H9 (cell line): ENCODE measurements at regions not wholly inside any gene's neighbourhood (a gene's known extent, or its start where the extent isn't known, plus 50 kb on each side); places are given as distances from the start of the nearest gene placed in this dataset.

Experiments
- DNase-seq: peaks from one replicate; pipeline ENCODE4 v3.0.0-alpha.2; 2017
- H2AFZ ChIP-seq: one replicate; pipeline ENCODE4 v1.6.1; 2013; ENCODE audit warnings: mild to moderate bottlenecking, low read length, control low read depth, moderate library complexity
- H2AK5ac ChIP-seq: 2 replicates; pipeline ENCODE4 v1.6.1; 2013; ENCODE audit warnings: low read length, control low read depth, mixed read lengths; ENCODE audit not compliant: insufficient read length
- H2BK120ac ChIP-seq: one replicate; pipeline ENCODE4 v1.6.1; 2013; ENCODE audit warnings: low read depth, mild to moderate bottlenecking, low read length, control low read depth, inconsistent platforms; ENCODE audit not compliant: poor library complexity, severe bottlenecking
- H2BK12ac ChIP-seq: 2 replicates; pipeline ENCODE4 v1.6.1; 2013; ENCODE audit warnings: low read length, control low read depth, mixed read lengths, low read depth; ENCODE audit not compliant: insufficient read length
- H2BK15ac ChIP-seq: 2 replicates; pipeline ENCODE4 v1.6.1; 2013; ENCODE audit warnings: low read depth, low read length, control low read depth
- H2BK20ac ChIP-seq: one replicate; pipeline ENCODE4 v1.6.1; 2013; ENCODE audit warnings: low read depth, mild to moderate bottlenecking, low read length, control low read depth, inconsistent platforms; ENCODE audit not compliant: poor library complexity, severe bottlenecking
- H2BK5ac ChIP-seq: 2 replicates; pipeline ENCODE4 v1.6.1; 2013; ENCODE audit warnings: low read length, control low read depth, mixed read lengths; ENCODE audit not compliant: insufficient read length
- H3K14ac ChIP-seq: 2 replicates; pipeline ENCODE4 v1.6.1; 2013; ENCODE audit warnings: low read length, control low read depth; ENCODE audit not compliant: insufficient read depth
- H3K18ac ChIP-seq: 2 replicates; pipeline ENCODE4 v1.6.1; 2013; ENCODE audit warnings: low read depth, mild to moderate bottlenecking, mixed read lengths, low read length, control low read depth; ENCODE audit not compliant: insufficient read length
- H3K23ac ChIP-seq: 2 replicates; pipeline ENCODE4 v1.6.1; 2013; ENCODE audit warnings: low read length, control low read depth, mixed read lengths, low read depth; ENCODE audit not compliant: insufficient read length
- H3K23me2 ChIP-seq: 2 replicates; pipeline ENCODE4 v1.6.1; 2013; ENCODE audit warnings: low read depth, mild to moderate bottlenecking, mixed read lengths, low read length, control low read depth; ENCODE audit not compliant: insufficient read length, poor library complexity, severe bottlenecking
- H3K27ac ChIP-seq: 2 replicates; pipeline ENCODE4 v1.5.1; 2013; ENCODE audit warnings: low read length, control low read depth, mixed read lengths, low read depth; ENCODE audit not compliant: insufficient read length
- H3K27me3 ChIP-seq: 2 replicates; pipeline ENCODE4 v1.6.1; 2013; ENCODE audit warnings: low read length, control low read depth, inconsistent platforms; ENCODE audit not compliant: insufficient read depth
- H3K4ac ChIP-seq: 2 replicates; pipeline ENCODE4 v1.6.1; 2013; ENCODE audit warnings: low read depth, mild to moderate bottlenecking, control low read depth, inconsistent platforms, low read length, moderate library complexity
- H3K4me1 ChIP-seq: 2 replicates; pipeline ENCODE4 v1.6.1; 2013; ENCODE audit warnings: low read length, control low read depth, inconsistent platforms; ENCODE audit not compliant: insufficient read depth
- H3K4me2 ChIP-seq: 2 replicates; pipeline ENCODE4 v1.6.1; 2013; ENCODE audit warnings: low read length, control low read depth, mixed read lengths; ENCODE audit not compliant: insufficient read length, insufficient read depth
- H3K56ac ChIP-seq: 2 replicates; pipeline ENCODE4 v1.6.1; 2013; ENCODE audit warnings: low read depth, mild to moderate bottlenecking, mixed read lengths, low read length, control low read depth; ENCODE audit not compliant: insufficient read length
- H3K79me1 ChIP-seq: 2 replicates; pipeline ENCODE4 v1.6.1; 2013; ENCODE audit warnings: low read depth, mild to moderate bottlenecking, moderate library complexity, low read length, control low read depth, inconsistent platforms; ENCODE audit not compliant: insufficient read depth, poor library complexity, severe bottlenecking
- H3K79me2 ChIP-seq: 2 replicates; pipeline ENCODE4 v1.6.1; 2013; ENCODE audit warnings: low read length, control low read depth, inconsistent platforms; ENCODE audit not compliant: insufficient read depth
- H3K9ac ChIP-seq: 2 replicates; pipeline ENCODE4 v1.6.1; 2013; ENCODE audit warnings: low read length, control low read depth, mixed read lengths; ENCODE audit not compliant: insufficient read length; ENCODE audit errors: extremely low read depth
- H3K9me3 ChIP-seq: one replicate; pipeline ENCODE4 v1.6.1; 2013; ENCODE audit warnings: low read depth, low read length, inconsistent platforms; ENCODE audit not compliant: control insufficient read depth
- H3T11ph ChIP-seq: one replicate; pipeline ENCODE4 v1.6.1; 2013; ENCODE audit warnings: mild to moderate bottlenecking, low read length, control low read depth, inconsistent platforms
- H4K20me1 ChIP-seq: one replicate; pipeline ENCODE4 v1.6.1; 2013; ENCODE audit not compliant: control insufficient read depth, insufficient read length, insufficient read depth
- H4K5ac ChIP-seq: 2 replicates; pipeline ENCODE4 v1.6.1; 2013; ENCODE audit warnings: low read depth, mild to moderate bottlenecking, mixed read lengths, low read length, control low read depth; ENCODE audit not compliant: insufficient read length
- H4K8ac ChIP-seq: replicated peaks from 2 replicates; pipeline ENCODE4 v1.6.1; 2013; ENCODE audit warnings: low read length, control low read depth, mixed read lengths, low read depth; ENCODE audit not compliant: insufficient read length
- H4K91ac ChIP-seq: 2 replicates; pipeline ENCODE4 v1.6.1; 2013; ENCODE audit warnings: low read depth, mild to moderate bottlenecking, moderate library complexity, mixed read lengths, low read length, control low read depth; ENCODE audit not compliant: insufficient read length
- H3K27ac Mint-ChIP-seq, 3 experiments: 2 replicates in 2 of 3; 3 replicates in 1 of 3; pipeline ENCODE4 v1.8.0; 2020 to 2021; ENCODE audit warnings: mixed read lengths in 3 of 3, mild to moderate bottlenecking in 1 of 3, moderate library complexity in 1 of 3
- H3K27me3 Mint-ChIP-seq: 2 replicates; pipeline ENCODE4 v1.8.0; 2021; ENCODE audit warnings: low read depth, mild to moderate bottlenecking, moderate library complexity, mixed read lengths
- H3K36me3 Mint-ChIP-seq, 3 experiments: 2 replicates in 2 of 3; 3 replicates in 1 of 3; pipeline ENCODE4 v1.8.0; 2020 to 2021; ENCODE audit warnings: low read depth in 3 of 3, mixed read lengths in 3 of 3; ENCODE audit not compliant: insufficient read depth in 1 of 3
- H3K4me1 Mint-ChIP-seq, 2 experiments: 2 replicates each; pipeline ENCODE4 v1.8.0; 2020; ENCODE audit warnings: mixed read lengths in 2 of 2
- H3K4me3 Mint-ChIP-seq, 2 experiments: 2 replicates in 1 of 2; 3 replicates in 1 of 2; pipeline ENCODE4 v1.8.0; 2020 to 2021; ENCODE audit warnings: mild to moderate bottlenecking in 2 of 2, mixed read lengths in 2 of 2, moderate library complexity in 1 of 2
- H3K9me3 Mint-ChIP-seq, 2 experiments: 2 replicates in 1 of 2; 3 replicates in 1 of 2; pipeline ENCODE4 v1.8.0; 2020; ENCODE audit warnings: mild to moderate bottlenecking in 2 of 2, mixed read lengths in 2 of 2, moderate library complexity in 1 of 2
- WGBS: extraction: QIAGEN DNeasy Blood & Tissue Kit; methylation state at CpG from one replicate; pipeline ENCODE4 v1.1.7; 2013; ENCODE audit warnings: missing lambda C conversion rate, low lambda C conversion rate, mixed read lengths; ENCODE audit not compliant: insufficient read length; ENCODE audit errors: extremely low coverage; 5-methylcytosine and 5-hydroxymethylcytosine counted together
- TF ChIP-seq, protein P1 (sequence below): fragments of 200-600 bp; sonication (generic); conservative IDR thresholded peaks from 3 replicates; pipeline ENCODE4 v1.8.0; 2021; ENCODE audit warnings: antibody characterized with exemption, mild to moderate bottlenecking

DNA sequence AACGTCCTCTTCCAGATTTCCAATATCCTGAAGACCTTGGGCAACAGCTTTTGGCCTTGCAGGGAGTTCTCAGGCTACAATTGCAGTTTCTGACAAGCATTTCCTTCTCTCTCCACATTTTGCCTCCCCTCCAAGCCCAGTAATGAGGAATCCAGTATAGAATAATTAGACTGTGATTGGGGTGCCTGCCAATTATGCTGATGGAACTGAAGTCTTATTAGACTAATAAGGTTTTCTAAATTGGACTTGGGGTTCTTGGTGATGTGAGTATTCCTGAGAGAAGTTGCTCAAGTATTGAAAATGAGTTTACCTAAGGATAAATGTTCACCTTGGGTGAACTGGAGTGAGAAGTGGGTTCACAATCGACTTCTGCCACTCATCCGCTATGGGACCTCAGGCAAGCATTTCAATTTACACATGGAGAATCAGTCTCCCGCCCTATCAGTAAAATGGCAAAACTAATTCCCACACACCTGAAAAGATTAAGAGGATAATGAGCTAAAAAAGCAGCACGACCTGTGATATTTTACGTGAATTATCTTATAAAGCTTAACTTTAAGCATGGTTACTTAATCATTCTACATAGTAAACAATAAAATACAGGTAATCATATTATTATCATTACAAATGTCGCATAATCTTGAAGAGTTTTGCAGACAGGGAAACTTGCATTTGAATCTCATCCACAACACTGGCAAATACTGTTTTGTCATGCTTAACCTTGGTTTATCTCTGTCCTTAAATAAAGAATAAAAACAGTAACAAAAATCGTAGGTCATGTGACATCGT is 628.0 kb downstream of the TMEM114 start:
- Histone ChIP-seq H2BK15ac (no peak overlapping the region), H3K4me1 (no peaks in the 10 kb centered on the region), H4K5ac (no peak overlapping the region), H4K91ac (no peak overlapping the region), H3K79me2 (no peaks in the 10 kb centered on the region), H3K23me2 (no peaks in the 10 kb centered on the region), H4K20me1 (no peaks in the 10 kb centered on the region), H2BK12ac (no peak overlapping the region), H3T11ph (no peak overlapping the region), H3K9me3 (no peaks in the 10 kb centered on the region), H2BK20ac (no peak overlapping the region), H3K9ac (no peak overlapping the region), H3K14ac (no peak overlapping the region), H3K79me1 (no peaks in the 10 kb centered on the region), H2AK5ac (no peak overlapping the region), H3K4ac (no peak overlapping the region), H3K27me3 (no peaks in the 10 kb centered on the region), H3K56ac (no peak overlapping the region), H3K18ac (no peak overlapping the region), H4K8ac (no peak overlapping the region), H3K23ac (no peak overlapping the region), H3K27ac (no peak overlapping the region), H3K4me2 (no peak overlapping the region), H2BK120ac (no peak overlapping the region), H2AFZ (no peak overlapping the region), H2BK5ac (no peak overlapping the region)
- no CpG with 5 or more reads among the region's 9 CpGs for WGBS
- H3K9me3 Mint-ChIP-seq: no peaks in the 10 kb centered on the region
- peaks cover 3% of the 10 kb centered on the region for H3K27me3 Mint-ChIP-seq
- no peak overlapping the region for H3K27ac Mint-ChIP-seq
- H3K4me3 Mint-ChIP-seq: no peak overlapping the region
- no peaks in the 10 kb centered on the region for H3K4me1 Mint-ChIP-seq
- TF ChIP-seq, protein P1, sequence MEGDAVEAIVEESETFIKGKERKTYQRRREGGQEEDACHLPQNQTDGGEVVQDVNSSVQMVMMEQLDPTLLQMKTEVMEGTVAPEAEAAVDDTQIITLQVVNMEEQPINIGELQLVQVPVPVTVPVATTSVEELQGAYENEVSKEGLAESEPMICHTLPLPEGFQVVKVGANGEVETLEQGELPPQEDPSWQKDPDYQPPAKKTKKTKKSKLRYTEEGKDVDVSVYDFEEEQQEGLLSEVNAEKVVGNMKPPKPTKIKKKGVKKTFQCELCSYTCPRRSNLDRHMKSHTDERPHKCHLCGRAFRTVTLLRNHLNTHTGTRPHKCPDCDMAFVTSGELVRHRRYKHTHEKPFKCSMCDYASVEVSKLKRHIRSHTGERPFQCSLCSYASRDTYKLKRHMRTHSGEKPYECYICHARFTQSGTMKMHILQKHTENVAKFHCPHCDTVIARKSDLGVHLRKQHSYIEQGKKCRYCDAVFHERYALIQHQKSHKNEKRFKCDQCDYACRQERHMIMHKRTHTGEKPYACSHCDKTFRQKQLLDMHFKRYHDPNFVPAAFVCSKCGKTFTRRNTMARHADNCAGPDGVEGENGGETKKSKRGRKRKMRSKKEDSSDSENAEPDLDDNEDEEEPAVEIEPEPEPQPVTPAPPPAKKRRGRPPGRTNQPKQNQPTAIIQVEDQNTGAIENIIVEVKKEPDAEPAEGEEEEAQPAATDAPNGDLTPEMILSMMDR: no peak
- H3K36me3 Mint-ChIP-seq: no peaks in the 10 kb centered on the region
- DNase-seq: no peak
